ENCODE measurements at regions not wholly inside any gene's neighbourhood (a gene's known extent, or its start where the extent isn't known, plus 50 kb on each side); places are given as distances from the start of the nearest gene placed in this dataset.

- no peak overlapping the region for H3K4me3 ChIP-seq (ENCODE audit: low read depth, low read length)
- no peak for TF ChIP-seq CTCF (IDR thresholded peaks at IDR 0.05; ENCODE audit: low read depth, low read length, missing control alignments)
- no peaks in the 10 kb centered on the region for H3K27me3 ChIP-seq (replicated peaks)
- in situ Hi-C loops (cut with HindIII; ENCODE audit: low pct_ligation_motif_present, low sequenced_read_pairs): no loop called here
- DNase-seq: no peak
- no peak overlapping the region for H3K27ac ChIP-seq
- no peaks in the 10 kb centered on the region for H3K36me3 ChIP-seq (replicated peaks)
Measured at GRCh38 chr6:155544677-155545076, 89.0 kb upstream of the NOX3 start.

GRCh38 chr6:155543166-155543847 is 87.7 kb upstream of the NOX3 start:
- Histone ChIP-seq H3K36me3 (replicated peaks) (no peaks in the 10 kb centered on the region), H3K27me3 (replicated peaks) (no peaks in the 10 kb centered on the region), H3K27ac (no peak overlapping the region), H3K4me3 (ENCODE audit: low read depth, low read length) (no peak overlapping the region)
- in situ Hi-C loops (cut with HindIII; ENCODE audit: low pct_ligation_motif_present, low sequenced_read_pairs): no loop called here
- no peak for TF ChIP-seq CTCF (IDR thresholded peaks at IDR 0.05; ENCODE audit: low read depth, low read length, missing control alignments)
- no peak for DNase-seq

- in situ Hi-C loops (cut with HindIII; ENCODE audit: low pct_ligation_motif_present, low sequenced_read_pairs): no loop called here
- no peak for DNase-seq
- TF ChIP-seq CTCF (IDR thresholded peaks at IDR 0.05; ENCODE audit: low read depth, low read length, missing control alignments): no peak
- Histone ChIP-seq H3K27me3 (replicated peaks) (no peaks in the 10 kb centered on the region), H3K36me3 (replicated peaks) (no peaks in the 10 kb centered on the region), H3K4me3 (ENCODE audit: low read depth, low read length) (no peak overlapping the region), H3K27ac (no peak overlapping the region)
Measured at GRCh38 chr6:155542036-155542435, 86.4 kb upstream of the NOX3 start.

GRCh38 chr6:155538708-155539390 is 83.2 kb upstream of the NOX3 start:
- Histone ChIP-seq H3K4me3 (ENCODE audit: low read depth, low read length) (no peak overlapping the region), H3K27me3 (replicated peaks) (no peaks in the 10 kb centered on the region), H3K36me3 (replicated peaks) (no peaks in the 10 kb centered on the region), H3K27ac (no peak overlapping the region)
- in situ Hi-C loops (cut with HindIII; ENCODE audit: low pct_ligation_motif_present, low sequenced_read_pairs): no loop called here
- no peak for TF ChIP-seq CTCF (IDR thresholded peaks at IDR 0.05; ENCODE audit: low read depth, low read length, missing control alignments)
- no peak for DNase-seq

GRCh38 chr6:155534678-155535077 is 79.0 kb upstream of the NOX3 start:
- Histone ChIP-seq H3K4me3 (ENCODE audit: low read depth, low read length) (no peak overlapping the region), H3K36me3 (replicated peaks) (no peaks in the 10 kb centered on the region), H3K27ac (no peak overlapping the region), H3K27me3 (replicated peaks) (no peaks in the 10 kb centered on the region)
- no peak for DNase-seq
- no peak for TF ChIP-seq CTCF (IDR thresholded peaks at IDR 0.05; ENCODE audit: low read depth, low read length, missing control alignments)
- in situ Hi-C loops (cut with HindIII; ENCODE audit: low pct_ligation_motif_present, low sequenced_read_pairs): no loop called here
